H9 (cell line): ENCODE measurements at regions not wholly inside any gene's neighbourhood (a gene's known extent, or its start where the extent isn't known, plus 50 kb on each side); places are given as distances from the start of the nearest gene placed in this dataset.

ENCODE experiments used
- DNase-seq: peaks from one replicate; pipeline ENCODE4 v3.0.0-alpha.2; 2017
- H2AFZ ChIP-seq: one replicate; pipeline ENCODE4 v1.6.1; 2013; ENCODE audit warnings: mild to moderate bottlenecking, low read length, control low read depth, moderate library complexity
- H2AK5ac ChIP-seq: 2 replicates; pipeline ENCODE4 v1.6.1; 2013; ENCODE audit warnings: low read length, control low read depth, mixed read lengths; ENCODE audit not compliant: insufficient read length
- H2BK120ac ChIP-seq: one replicate; pipeline ENCODE4 v1.6.1; 2013; ENCODE audit warnings: low read depth, mild to moderate bottlenecking, low read length, control low read depth, inconsistent platforms; ENCODE audit not compliant: poor library complexity, severe bottlenecking
- H2BK12ac ChIP-seq: 2 replicates; pipeline ENCODE4 v1.6.1; 2013; ENCODE audit warnings: low read length, control low read depth, mixed read lengths, low read depth; ENCODE audit not compliant: insufficient read length
- H2BK15ac ChIP-seq: 2 replicates; pipeline ENCODE4 v1.6.1; 2013; ENCODE audit warnings: low read depth, low read length, control low read depth
- H2BK20ac ChIP-seq: one replicate; pipeline ENCODE4 v1.6.1; 2013; ENCODE audit warnings: low read depth, mild to moderate bottlenecking, low read length, control low read depth, inconsistent platforms; ENCODE audit not compliant: poor library complexity, severe bottlenecking
- H2BK5ac ChIP-seq: 2 replicates; pipeline ENCODE4 v1.6.1; 2013; ENCODE audit warnings: low read length, control low read depth, mixed read lengths; ENCODE audit not compliant: insufficient read length
- H3K14ac ChIP-seq: 2 replicates; pipeline ENCODE4 v1.6.1; 2013; ENCODE audit warnings: low read length, control low read depth; ENCODE audit not compliant: insufficient read depth
- H3K18ac ChIP-seq: 2 replicates; pipeline ENCODE4 v1.6.1; 2013; ENCODE audit warnings: low read depth, mild to moderate bottlenecking, mixed read lengths, low read length, control low read depth; ENCODE audit not compliant: insufficient read length
- H3K23ac ChIP-seq: 2 replicates; pipeline ENCODE4 v1.6.1; 2013; ENCODE audit warnings: low read length, control low read depth, mixed read lengths, low read depth; ENCODE audit not compliant: insufficient read length
- H3K23me2 ChIP-seq: 2 replicates; pipeline ENCODE4 v1.6.1; 2013; ENCODE audit warnings: low read depth, mild to moderate bottlenecking, mixed read lengths, low read length, control low read depth; ENCODE audit not compliant: insufficient read length, poor library complexity, severe bottlenecking
- H3K27ac ChIP-seq: 2 replicates; pipeline ENCODE4 v1.5.1; 2013; ENCODE audit warnings: low read length, control low read depth, mixed read lengths, low read depth; ENCODE audit not compliant: insufficient read length
- H3K27me3 ChIP-seq: 2 replicates; pipeline ENCODE4 v1.6.1; 2013; ENCODE audit warnings: low read length, control low read depth, inconsistent platforms; ENCODE audit not compliant: insufficient read depth
- H3K4ac ChIP-seq: 2 replicates; pipeline ENCODE4 v1.6.1; 2013; ENCODE audit warnings: low read depth, mild to moderate bottlenecking, control low read depth, inconsistent platforms, low read length, moderate library complexity
- H3K4me1 ChIP-seq: 2 replicates; pipeline ENCODE4 v1.6.1; 2013; ENCODE audit warnings: low read length, control low read depth, inconsistent platforms; ENCODE audit not compliant: insufficient read depth
- H3K4me2 ChIP-seq: 2 replicates; pipeline ENCODE4 v1.6.1; 2013; ENCODE audit warnings: low read length, control low read depth, mixed read lengths; ENCODE audit not compliant: insufficient read length, insufficient read depth
- H3K56ac ChIP-seq: 2 replicates; pipeline ENCODE4 v1.6.1; 2013; ENCODE audit warnings: low read depth, mild to moderate bottlenecking, mixed read lengths, low read length, control low read depth; ENCODE audit not compliant: insufficient read length
- H3K79me1 ChIP-seq: 2 replicates; pipeline ENCODE4 v1.6.1; 2013; ENCODE audit warnings: low read depth, mild to moderate bottlenecking, moderate library complexity, low read length, control low read depth, inconsistent platforms; ENCODE audit not compliant: insufficient read depth, poor library complexity, severe bottlenecking
- H3K79me2 ChIP-seq: 2 replicates; pipeline ENCODE4 v1.6.1; 2013; ENCODE audit warnings: low read length, control low read depth, inconsistent platforms; ENCODE audit not compliant: insufficient read depth
- H3K9ac ChIP-seq: 2 replicates; pipeline ENCODE4 v1.6.1; 2013; ENCODE audit warnings: low read length, control low read depth, mixed read lengths; ENCODE audit not compliant: insufficient read length; ENCODE audit errors: extremely low read depth
- H3K9me3 ChIP-seq: one replicate; pipeline ENCODE4 v1.6.1; 2013; ENCODE audit warnings: low read depth, low read length, inconsistent platforms; ENCODE audit not compliant: control insufficient read depth
- H3T11ph ChIP-seq: one replicate; pipeline ENCODE4 v1.6.1; 2013; ENCODE audit warnings: mild to moderate bottlenecking, low read length, control low read depth, inconsistent platforms
- H4K20me1 ChIP-seq: one replicate; pipeline ENCODE4 v1.6.1; 2013; ENCODE audit not compliant: control insufficient read depth, insufficient read length, insufficient read depth
- H4K5ac ChIP-seq: 2 replicates; pipeline ENCODE4 v1.6.1; 2013; ENCODE audit warnings: low read depth, mild to moderate bottlenecking, mixed read lengths, low read length, control low read depth; ENCODE audit not compliant: insufficient read length
- H4K8ac ChIP-seq: replicated peaks from 2 replicates; pipeline ENCODE4 v1.6.1; 2013; ENCODE audit warnings: low read length, control low read depth, mixed read lengths, low read depth; ENCODE audit not compliant: insufficient read length
- H4K91ac ChIP-seq: 2 replicates; pipeline ENCODE4 v1.6.1; 2013; ENCODE audit warnings: low read depth, mild to moderate bottlenecking, moderate library complexity, mixed read lengths, low read length, control low read depth; ENCODE audit not compliant: insufficient read length
- H3K27ac Mint-ChIP-seq, 3 experiments: 2 replicates in 2 of 3; 3 replicates in 1 of 3; pipeline ENCODE4 v1.8.0; 2020 to 2021; ENCODE audit warnings: mixed read lengths in 3 of 3, mild to moderate bottlenecking in 1 of 3, moderate library complexity in 1 of 3
- H3K27me3 Mint-ChIP-seq: 2 replicates; pipeline ENCODE4 v1.8.0; 2021; ENCODE audit warnings: low read depth, mild to moderate bottlenecking, moderate library complexity, mixed read lengths
- H3K36me3 Mint-ChIP-seq, 3 experiments: 2 replicates in 2 of 3; 3 replicates in 1 of 3; pipeline ENCODE4 v1.8.0; 2020 to 2021; ENCODE audit warnings: low read depth in 3 of 3, mixed read lengths in 3 of 3; ENCODE audit not compliant: insufficient read depth in 1 of 3
- H3K4me1 Mint-ChIP-seq, 2 experiments: 2 replicates each; pipeline ENCODE4 v1.8.0; 2020; ENCODE audit warnings: mixed read lengths in 2 of 2
- H3K4me3 Mint-ChIP-seq, 2 experiments: 2 replicates in 1 of 2; 3 replicates in 1 of 2; pipeline ENCODE4 v1.8.0; 2020 to 2021; ENCODE audit warnings: mild to moderate bottlenecking in 2 of 2, mixed read lengths in 2 of 2, moderate library complexity in 1 of 2
- H3K9me3 Mint-ChIP-seq, 2 experiments: 2 replicates in 1 of 2; 3 replicates in 1 of 2; pipeline ENCODE4 v1.8.0; 2020; ENCODE audit warnings: mild to moderate bottlenecking in 2 of 2, mixed read lengths in 2 of 2, moderate library complexity in 1 of 2
- CTCF ChIP-seq: fragments of 200-600 bp; sonication (generic); conservative IDR thresholded peaks from 3 replicates; pipeline ENCODE4 v1.8.0; 2021; ENCODE audit warnings: antibody characterized with exemption, mild to moderate bottlenecking
- WGBS: extraction: QIAGEN DNeasy Blood & Tissue Kit; methylation state at CpG from one replicate; pipeline ENCODE4 v1.1.7; 2013; ENCODE audit warnings: missing lambda C conversion rate, low lambda C conversion rate, mixed read lengths; ENCODE audit not compliant: insufficient read length; ENCODE audit errors: extremely low coverage; 5-methylcytosine and 5-hydroxymethylcytosine counted together

- H3K4me1 ChIP-seq, result no peaks in the 10 kb centered on the region
- no peak overlapping the region for H3K14ac ChIP-seq
- H2AFZ ChIP-seq, result no peak overlapping the region
- no peak overlapping the region for H2BK20ac ChIP-seq
- no peak overlapping the region for H3K56ac ChIP-seq
- H3T11ph ChIP-seq, result no peak overlapping the region
- Mint-ChIP-seq H3K27me3 (peaks cover 2% of the 10 kb centered on the region; the same call in 1 of the 2 replicates), H3K4me3 (no peak overlapping the region), H3K9me3 (no peaks in the 10 kb centered on the region), H3K4me1 (no peaks in the 10 kb centered on the region), H3K36me3 (no peaks in the 10 kb centered on the region), H3K27ac (no peak overlapping the region)
- H3K79me1 ChIP-seq, result no peaks in the 10 kb centered on the region
- WGBS, result no CpG with 5 or more reads among the region's 4 CpGs
- H3K18ac ChIP-seq, result no peak overlapping the region
- no peaks in the 10 kb centered on the region for H3K23me2 ChIP-seq
- no peak overlapping the region for H2BK15ac ChIP-seq
- H4K91ac ChIP-seq, result no peak overlapping the region
- no peaks in the 10 kb centered on the region for H3K27me3 ChIP-seq
- no peak for TF ChIP-seq CTCF
- H3K9me3 ChIP-seq, result no peaks in the 10 kb centered on the region
- H3K27ac ChIP-seq, result no peak overlapping the region
- H3K9ac ChIP-seq, result no peak overlapping the region
- no peak overlapping the region for H4K5ac ChIP-seq
- H3K4ac ChIP-seq, result no peak overlapping the region
- H2AK5ac ChIP-seq, result no peak overlapping the region
- no peak overlapping the region for H3K23ac ChIP-seq
- H2BK120ac ChIP-seq, result no peak overlapping the region
- H4K8ac ChIP-seq, result no peak overlapping the region
- no peaks in the 10 kb centered on the region for H4K20me1 ChIP-seq
- no peak overlapping the region for H3K4me2 ChIP-seq
- no peak overlapping the region for H2BK12ac ChIP-seq
- H3K79me2 ChIP-seq, result no peaks in the 10 kb centered on the region
- no peak for DNase-seq
- no peak overlapping the region for H2BK5ac ChIP-seq
These were observed 149.2 kb downstream of the MAF start for GRCh38 chr16:79451196-79451816.
